ENCODE measurements at regions not wholly inside any gene's neighbourhood (a gene's known extent, or its start where the extent isn't known, plus 50 kb on each side); places are given as distances from the start of the nearest gene placed in this dataset.
"Not testable (repeated sequence)": the region's sequence is repeated elsewhere in the genome, so short reads cannot be mapped to it uniquely, and the experiment has no call there.

DNA sequence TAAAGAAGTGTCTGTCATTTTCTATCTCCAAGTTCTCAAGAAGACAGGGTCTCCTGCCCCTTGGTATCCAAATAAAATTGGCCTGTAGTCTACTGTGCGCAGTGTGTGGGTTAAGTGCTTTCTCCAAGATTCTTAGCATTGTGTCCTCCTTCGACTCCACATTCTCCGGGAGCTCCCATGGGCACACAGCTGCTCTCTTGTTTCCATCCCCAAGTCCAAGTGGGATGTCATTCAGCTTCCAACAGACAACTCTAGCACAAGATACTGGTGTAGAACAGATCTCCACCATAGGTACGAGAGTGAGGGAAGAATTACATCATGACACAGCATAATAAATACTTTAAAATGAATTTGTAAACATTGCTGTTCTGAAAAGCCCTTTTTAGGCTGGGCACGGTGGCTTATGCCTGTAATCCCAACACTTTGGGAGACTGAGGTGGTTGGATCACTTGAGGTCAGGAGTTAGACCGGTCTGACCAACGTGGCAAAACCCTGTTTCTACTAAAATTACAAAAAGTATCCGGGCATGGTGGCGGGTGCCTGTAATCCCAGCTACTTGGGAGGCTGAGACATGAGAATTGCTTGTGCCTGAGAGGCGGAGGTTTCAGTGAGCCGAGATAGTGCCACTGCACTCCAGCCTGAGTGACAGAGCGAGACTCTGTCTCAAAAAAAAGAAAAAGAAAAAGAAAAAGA is 196.2 kb downstream of the C9orf152 start:
- in situ Hi-C loops (cut with HindIII; ENCODE audit: low sequenced_read_pairs) = no loop called here

DNA sequence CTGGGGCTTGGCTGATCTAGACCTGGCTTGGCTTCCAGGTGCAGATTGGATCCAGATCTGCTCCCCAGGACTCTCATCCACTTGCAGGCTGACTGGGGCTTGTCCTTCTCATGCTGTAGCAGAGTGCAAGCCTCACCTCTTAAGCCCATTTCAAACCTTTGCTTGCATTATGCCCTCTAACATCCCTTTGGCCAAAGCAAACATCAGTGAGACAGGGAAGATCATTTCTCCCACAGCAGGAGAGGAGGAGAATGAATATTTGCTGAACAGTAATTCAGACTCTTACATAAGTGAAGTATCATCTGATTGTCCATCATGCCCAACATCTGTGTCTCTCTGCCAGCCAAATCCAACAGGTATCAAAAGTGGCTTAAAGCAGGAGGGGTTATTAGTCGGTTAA is 194.9 kb downstream of the C9orf152 start:
- in situ Hi-C loops (cut with HindIII; ENCODE audit: low sequenced_read_pairs) = no loop called here

GRCh38 chr9:110015759-110016158 is 192.2 kb downstream of the C9orf152 start:
- in situ Hi-C loops (cut with HindIII; ENCODE audit: low sequenced_read_pairs) = no loop called here

GRCh38 chr9:110016340-110016739 is 191.6 kb downstream of the C9orf152 start:
- in situ Hi-C loops (cut with HindIII; ENCODE audit: low sequenced_read_pairs) = no loop called here

DNA sequence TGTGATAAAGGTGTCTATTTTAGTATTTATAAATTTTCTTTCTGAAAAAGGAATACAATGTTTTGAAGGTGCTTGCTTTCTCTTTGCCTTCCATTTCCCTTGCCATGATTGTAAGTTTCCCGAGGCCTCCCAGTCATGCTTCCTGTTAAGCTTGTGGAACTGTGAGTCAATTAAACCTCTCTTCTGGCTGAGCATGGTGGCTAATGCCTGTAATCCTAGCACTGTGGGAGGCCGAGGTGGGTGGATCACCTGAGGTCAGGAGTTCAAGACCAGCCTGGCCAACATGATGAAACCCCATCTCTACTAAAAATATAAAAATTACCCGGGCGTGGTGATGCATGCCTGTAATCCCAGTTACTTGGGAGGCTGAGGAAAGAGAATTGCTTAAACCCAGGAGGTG is 187.7 kb downstream of the C9orf152 start:
- in situ Hi-C loops (cut with HindIII; ENCODE audit: low sequenced_read_pairs) = not testable (repeated sequence)

GRCh38 chr9:110021891-110022290 is 186.1 kb downstream of the C9orf152 start:
- in situ Hi-C loops (cut with HindIII; ENCODE audit: low sequenced_read_pairs) = no loop called here

- in situ Hi-C loops (cut with HindIII; ENCODE audit: low sequenced_read_pairs) = not testable (repeated sequence)
Measured at GRCh38 chr9:110023221-110023620, 184.7 kb downstream of the C9orf152 start.

DNA sequence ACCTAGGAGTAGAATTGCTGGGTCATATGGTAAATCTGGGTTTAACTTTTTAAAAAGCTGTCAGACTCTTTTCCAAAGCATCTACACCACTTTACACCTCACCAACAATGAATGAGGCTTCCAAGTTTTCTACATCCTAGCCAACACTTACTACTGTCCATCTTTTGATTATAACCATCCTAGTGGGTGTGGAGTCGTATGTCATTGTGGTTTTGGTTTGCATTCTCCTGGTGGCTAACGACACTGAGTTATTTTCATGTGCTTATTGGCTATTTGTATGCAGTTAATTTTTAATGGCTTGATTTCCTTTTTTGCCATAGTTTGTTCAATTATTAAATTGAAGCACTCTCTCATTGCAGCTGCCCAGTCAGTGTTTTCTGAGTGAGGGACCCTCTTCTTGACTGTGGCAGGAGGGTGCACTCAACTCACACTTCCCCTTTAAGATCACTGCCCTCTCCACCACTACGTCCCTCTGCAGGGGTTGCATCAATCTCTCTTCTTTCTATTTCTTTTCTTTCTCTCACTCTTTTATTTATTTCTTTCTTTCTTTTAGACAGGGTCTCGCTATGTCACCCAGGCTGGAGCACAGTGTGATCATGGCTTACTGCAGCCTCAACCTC is 182.3 kb downstream of the C9orf152 start:
- in situ Hi-C loops (cut with HindIII; ENCODE audit: low sequenced_read_pairs) = no loop called here

DNA sequence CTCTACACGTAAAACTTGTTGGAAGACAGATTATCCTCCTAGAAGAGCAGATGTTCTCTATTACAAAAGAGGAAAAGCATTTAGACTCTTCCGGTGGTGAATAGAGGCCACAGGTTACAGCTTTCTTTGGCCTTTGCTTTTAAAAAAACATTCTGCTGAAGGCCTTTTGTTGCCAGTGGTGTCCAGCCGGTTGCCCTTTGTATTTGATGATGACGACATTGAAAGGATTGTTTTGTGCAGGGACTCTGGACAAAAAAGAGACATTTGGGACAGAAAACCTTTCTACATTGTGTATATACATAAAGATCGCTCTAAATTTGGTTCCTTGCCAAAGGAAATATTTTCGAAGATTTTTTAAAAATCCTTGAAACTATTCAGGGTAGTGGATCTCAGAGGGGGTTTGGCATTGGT is 180.3 kb downstream of the C9orf152 start:
- in situ Hi-C loops (cut with HindIII; ENCODE audit: low sequenced_read_pairs) = no loop called here

GRCh38 chr9:110028271-110028670 is 179.7 kb downstream of the C9orf152 start:
- in situ Hi-C loops (cut with HindIII; ENCODE audit: low sequenced_read_pairs) = no loop called here

DNA sequence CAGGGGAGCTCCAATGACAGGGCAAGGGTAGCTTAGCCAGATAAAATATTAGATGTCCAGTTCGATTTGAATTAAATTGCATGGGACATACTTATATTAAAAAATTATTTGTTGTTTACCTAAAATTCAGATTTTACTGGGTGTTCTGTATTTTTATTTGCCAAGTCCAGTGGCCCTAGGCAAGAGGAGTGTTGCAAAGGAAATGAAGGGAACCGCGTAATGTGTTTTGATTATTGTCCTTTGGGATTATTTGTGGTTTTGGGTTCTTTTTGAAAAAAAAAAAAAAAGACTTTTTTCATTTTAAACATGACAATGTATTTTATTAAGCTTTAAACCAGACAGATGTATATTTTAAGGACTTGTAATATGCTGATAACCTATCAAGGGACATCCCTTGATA is 179.3 kb downstream of the C9orf152 start:
- in situ Hi-C loops (cut with HindIII; ENCODE audit: low sequenced_read_pairs) = no loop called here

DNA sequence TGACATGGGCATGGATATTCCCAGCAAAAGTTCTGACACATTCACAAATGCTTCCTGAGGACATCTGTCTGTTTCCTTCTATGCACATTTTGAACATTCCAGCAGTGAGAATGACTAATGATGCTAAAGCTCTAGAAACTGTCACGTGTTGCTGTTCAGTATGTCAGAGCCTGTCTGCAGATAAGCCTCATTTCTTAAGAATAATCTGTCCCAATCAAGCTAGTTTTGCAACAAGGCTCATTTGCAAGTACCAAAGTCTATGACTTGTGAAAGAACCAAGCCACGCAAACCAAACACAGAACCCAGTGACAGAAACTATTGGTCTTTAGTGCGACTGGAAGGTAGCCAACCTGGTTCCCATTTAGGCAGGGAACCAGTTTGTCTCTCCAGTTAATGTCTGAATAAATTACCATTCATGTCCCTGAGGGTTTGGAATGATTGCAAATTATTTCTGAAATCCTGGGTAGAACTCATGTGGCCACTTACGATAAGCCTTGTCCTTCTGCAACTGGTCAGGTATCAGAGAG is 178.5 kb downstream of the C9orf152 start:
- in situ Hi-C loops (cut with HindIII; ENCODE audit: low sequenced_read_pairs) = no loop called here

DNA sequence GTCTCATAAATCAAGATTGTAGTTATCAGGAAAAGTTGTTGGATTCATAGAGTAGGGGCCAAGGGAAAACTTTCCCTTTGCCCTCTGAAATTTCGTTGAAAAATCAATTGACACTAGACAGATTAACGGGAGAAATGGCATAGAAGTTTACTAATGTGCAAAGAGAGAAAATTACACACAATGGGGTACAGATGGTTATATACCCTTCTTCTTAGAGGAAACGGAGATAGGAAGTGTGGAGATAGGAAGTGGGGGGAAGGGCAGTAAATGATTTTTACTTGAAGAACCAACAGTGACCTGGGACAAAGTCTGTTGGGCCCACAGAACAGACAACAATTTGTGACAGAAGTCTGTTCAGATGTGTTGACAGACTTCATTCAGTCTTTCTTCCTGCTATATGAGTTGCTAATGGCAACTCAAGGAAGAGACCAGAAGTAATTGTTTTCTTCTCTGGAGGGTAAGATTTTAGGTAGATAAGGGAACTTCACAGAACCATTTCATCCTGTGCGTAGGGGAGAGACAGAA is 177.9 kb downstream of the C9orf152 start:
- in situ Hi-C loops (cut with HindIII; ENCODE audit: low sequenced_read_pairs) = no loop called here

- in situ Hi-C loops (cut with HindIII; ENCODE audit: low sequenced_read_pairs) = no loop called here
Measured at GRCh38 chr9:110030632-110031031, 177.3 kb downstream of the C9orf152 start.

DNA sequence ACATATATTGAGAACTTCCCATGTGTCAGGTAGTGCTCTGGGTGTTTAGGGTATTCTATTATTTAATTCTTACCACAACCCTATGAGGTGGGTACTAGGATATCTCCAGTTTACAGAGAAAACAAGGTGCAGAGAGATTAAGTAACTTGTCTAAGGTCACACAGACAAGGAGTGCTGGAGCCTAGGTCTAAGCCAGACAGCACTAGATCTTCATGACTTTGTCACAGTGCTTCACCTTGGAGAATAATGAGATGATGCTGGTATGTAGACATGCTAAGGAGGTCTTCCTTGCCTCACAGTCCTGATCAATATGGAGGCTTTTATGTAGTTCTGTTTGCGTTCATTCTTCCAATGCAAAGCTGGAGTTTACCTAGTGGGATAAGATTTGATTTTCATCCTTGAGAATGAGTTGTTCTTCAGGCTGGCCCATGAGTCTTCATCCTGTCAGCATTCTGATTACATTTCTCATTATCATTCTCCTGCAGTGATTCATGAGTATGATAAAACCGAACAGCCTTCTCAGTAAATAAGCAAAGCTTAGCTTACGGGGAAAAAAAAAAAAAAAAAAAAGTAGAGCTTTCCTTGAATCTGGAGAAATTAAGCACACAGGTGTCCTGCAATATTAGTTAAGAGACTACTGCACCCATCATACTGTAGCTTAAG is 176.3 kb downstream of the C9orf152 start:
- in situ Hi-C loops (cut with HindIII; ENCODE audit: low sequenced_read_pairs) = no loop called here

GRCh38 chr9:110032532-110032931 is 175.4 kb downstream of the C9orf152 start:
- in situ Hi-C loops (cut with HindIII; ENCODE audit: low sequenced_read_pairs) = not testable (repeated sequence)

DNA sequence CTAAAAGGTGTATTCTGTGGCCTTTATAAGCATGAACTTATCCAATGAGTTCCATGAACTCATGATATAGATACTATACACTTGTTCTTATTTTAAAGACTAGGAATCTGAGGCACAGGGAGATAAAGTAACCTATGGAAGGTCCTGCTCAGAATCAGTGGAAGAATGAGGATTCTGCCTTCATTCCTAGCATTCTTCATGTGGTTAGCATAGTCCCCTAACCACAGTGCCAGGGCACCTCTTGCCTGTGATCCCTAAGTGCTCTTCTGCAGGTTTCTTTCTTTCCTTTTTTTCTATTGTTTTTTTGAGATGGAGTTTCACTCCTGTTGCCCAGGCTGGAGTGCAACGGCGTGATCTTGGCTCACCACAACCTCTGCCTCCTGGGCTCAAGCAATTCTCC is 174.1 kb downstream of the C9orf152 start:
- in situ Hi-C loops (cut with HindIII; ENCODE audit: low sequenced_read_pairs) = no loop called here

GRCh38 chr9:110036286-110036685 is 171.7 kb downstream of the C9orf152 start:
- in situ Hi-C loops (cut with HindIII; ENCODE audit: low sequenced_read_pairs) = no loop called here

- in situ Hi-C loops (cut with HindIII; ENCODE audit: low sequenced_read_pairs) = no loop called here
Measured at GRCh38 chr9:110040788-110041187, 167.2 kb downstream of the C9orf152 start.

DNA sequence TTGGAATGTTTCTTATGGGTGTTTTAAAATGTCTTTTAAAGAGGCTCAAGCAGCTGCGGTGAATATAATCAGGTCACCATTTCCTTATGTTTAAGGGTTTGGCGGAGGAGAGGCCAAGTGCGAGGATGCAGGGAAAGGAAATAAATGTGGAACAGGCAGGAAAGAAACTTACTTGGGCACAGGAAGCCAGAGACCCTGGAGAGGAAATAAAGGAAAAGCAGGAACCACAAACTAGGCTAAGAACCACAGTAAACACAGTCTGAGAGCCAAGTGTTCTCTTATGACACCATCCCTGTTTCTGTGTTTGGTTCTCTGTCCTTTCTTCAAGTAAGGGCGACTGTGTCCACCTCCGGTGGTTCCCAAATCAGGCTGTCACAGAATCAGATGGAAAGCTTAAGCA is 166.5 kb downstream of the C9orf152 start:
- in situ Hi-C loops (cut with HindIII; ENCODE audit: low sequenced_read_pairs) = no loop called here

DNA sequence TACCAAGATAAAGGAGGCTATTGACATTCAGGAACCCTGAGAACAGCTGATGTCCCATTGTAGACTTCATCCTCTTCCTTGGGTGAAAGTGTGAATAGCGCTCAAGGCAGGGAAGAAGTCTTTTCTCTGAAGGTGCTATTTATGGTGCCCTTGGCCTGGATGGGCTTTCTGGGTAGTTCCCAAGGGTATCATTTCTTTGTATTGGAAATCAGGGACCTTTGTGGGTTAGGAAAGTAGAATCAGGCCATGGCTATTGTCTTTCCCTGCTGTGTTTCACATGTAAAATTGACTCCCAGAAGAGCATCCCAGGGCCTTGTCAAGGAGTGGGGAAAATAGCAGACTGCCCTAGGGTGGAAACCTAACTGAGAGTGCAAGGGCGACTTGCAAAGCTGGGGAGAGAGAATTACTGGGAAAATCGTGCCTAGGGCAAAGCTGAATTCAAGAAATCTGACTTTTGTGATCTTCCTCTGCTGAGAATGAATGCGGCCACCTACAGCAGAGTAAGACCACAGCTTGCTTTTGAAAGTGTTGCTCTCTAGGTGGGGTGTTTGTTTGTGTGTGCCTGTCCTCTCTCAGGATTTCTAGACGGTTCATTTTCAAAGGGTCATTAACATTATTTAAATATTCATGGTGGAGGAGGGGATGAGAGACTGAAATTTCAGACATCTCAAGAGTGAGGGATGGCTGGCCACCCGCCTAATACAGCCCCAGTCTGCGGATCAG is 160.6 kb downstream of the C9orf152 start:
- in situ Hi-C loops (cut with HindIII; ENCODE audit: low sequenced_read_pairs) = no loop called here

Data from DLD1 (cell line).